ENCODE measurements at regions not wholly inside any gene's neighbourhood (a gene's known extent, or its start where the extent isn't known, plus 50 kb on each side); places are given as distances from the start of the nearest gene placed in this dataset.

DNA sequence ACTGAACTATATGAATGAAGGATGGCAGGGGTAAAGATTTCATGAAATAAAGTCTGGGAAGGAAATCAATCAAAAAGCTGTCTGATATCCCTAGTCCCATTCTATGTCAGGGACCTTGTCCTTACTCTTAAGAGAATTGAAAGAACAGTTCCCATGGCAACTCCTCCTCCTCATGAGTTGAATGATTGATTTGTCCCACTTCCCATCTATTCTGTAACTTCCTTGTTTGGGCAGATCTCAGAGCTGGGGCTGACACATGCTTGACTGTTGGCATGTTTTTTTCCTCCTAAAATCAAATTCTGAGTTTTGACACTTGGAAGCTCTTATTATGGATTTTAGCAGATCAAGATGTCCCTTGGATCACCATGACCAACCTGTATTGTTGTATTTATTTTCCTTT is 1138.6 kb upstream of the CDH8 start:
- TF ChIP-seq CREB1 (IDR thresholded peaks at IDR 0.05; ENCODE audit: low read depth) (no peak), TEAD4 (IDR thresholded peaks at IDR 0.05) (no peak), TCF12 (IDR thresholded peaks at IDR 0.05; ENCODE audit: low read depth) (no peak), RAD21 (IDR thresholded peaks at IDR 0.05; ENCODE audit: low read depth) (no peak), TAF1 (IDR thresholded peaks at IDR 0.05; ENCODE audit: low read depth) (no peak), YY1 (IDR thresholded peaks at IDR 0.05; ENCODE audit: low read depth) (no peak), FOXM1 (IDR thresholded peaks at IDR 0.05; ENCODE audit: borderline replicate concordance, low read depth) (no peak), NFIC (IDR thresholded peaks at IDR 0.05) (no peak), EP300 (IDR thresholded peaks at IDR 0.05; ENCODE audit: borderline replicate concordance) (no peak), CEBPB (IDR thresholded peaks at IDR 0.05) (no peak)
- TF ChIP-seq, protein P1, sequence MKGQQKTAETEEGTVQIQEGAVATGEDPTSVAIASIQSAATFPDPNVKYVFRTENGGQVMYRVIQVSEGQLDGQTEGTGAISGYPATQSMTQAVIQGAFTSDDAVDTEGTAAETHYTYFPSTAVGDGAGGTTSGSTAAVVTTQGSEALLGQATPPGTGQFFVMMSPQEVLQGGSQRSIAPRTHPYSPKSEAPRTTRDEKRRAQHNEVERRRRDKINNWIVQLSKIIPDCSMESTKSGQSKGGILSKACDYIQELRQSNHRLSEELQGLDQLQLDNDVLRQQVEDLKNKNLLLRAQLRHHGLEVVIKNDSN (IDR thresholded peaks at IDR 0.05) = no peak
- TF ChIP-seq, protein P2, sequence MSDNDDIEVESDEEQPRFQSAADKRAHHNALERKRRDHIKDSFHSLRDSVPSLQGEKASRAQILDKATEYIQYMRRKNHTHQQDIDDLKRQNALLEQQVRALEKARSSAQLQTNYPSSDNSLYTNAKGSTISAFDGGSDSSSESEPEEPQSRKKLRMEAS (IDR thresholded peaks at IDR 0.05) = no peak
- TF ChIP-seq, protein P3, sequence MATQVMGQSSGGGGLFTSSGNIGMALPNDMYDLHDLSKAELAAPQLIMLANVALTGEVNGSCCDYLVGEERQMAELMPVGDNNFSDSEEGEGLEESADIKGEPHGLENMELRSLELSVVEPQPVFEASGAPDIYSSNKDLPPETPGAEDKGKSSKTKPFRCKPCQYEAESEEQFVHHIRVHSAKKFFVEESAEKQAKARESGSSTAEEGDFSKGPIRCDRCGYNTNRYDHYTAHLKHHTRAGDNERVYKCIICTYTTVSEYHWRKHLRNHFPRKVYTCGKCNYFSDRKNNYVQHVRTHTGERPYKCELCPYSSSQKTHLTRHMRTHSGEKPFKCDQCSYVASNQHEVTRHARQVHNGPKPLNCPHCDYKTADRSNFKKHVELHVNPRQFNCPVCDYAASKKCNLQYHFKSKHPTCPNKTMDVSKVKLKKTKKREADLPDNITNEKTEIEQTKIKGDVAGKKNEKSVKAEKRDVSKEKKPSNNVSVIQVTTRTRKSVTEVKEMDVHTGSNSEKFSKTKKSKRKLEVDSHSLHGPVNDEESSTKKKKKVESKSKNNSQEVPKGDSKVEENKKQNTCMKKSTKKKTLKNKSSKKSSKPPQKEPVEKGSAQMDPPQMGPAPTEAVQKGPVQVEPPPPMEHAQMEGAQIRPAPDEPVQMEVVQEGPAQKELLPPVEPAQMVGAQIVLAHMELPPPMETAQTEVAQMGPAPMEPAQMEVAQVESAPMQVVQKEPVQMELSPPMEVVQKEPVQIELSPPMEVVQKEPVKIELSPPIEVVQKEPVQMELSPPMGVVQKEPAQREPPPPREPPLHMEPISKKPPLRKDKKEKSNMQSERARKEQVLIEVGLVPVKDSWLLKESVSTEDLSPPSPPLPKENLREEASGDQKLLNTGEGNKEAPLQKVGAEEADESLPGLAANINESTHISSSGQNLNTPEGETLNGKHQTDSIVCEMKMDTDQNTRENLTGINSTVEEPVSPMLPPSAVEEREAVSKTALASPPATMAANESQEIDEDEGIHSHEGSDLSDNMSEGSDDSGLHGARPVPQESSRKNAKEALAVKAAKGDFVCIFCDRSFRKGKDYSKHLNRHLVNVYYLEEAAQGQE (IDR thresholded peaks at IDR 0.05; ENCODE audit: low read depth) = no peak

DNA sequence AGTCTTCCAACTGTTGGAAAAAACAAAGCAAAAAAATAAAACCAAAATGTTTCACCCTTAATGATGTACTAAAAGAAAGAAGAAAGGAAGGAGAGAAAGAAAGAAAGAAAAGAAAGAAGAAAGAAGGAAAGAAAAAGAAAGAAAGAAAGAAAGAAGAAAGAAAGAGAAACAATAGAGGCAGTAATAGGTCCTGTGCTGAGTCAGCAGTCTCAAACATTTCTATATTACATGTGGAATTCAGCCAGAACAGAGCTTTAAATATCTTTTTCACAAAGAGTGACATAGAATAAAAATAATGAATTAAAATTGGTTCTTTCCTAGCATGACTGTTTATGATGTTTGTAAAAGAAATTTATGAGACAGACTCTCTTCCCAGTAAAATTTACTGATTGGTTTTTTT is 1135.3 kb upstream of the CDH8 start:
- TF ChIP-seq CEBPB (IDR thresholded peaks at IDR 0.05) = no peak
- TF ChIP-seq EP300 (IDR thresholded peaks at IDR 0.05; ENCODE audit: borderline replicate concordance) = no peak
- TF ChIP-seq RAD21 (IDR thresholded peaks at IDR 0.05; ENCODE audit: low read depth) = no peak
- TF ChIP-seq, protein P1 (IDR thresholded peaks at IDR 0.05) = no peak
- no peak for TF ChIP-seq NFIC (IDR thresholded peaks at IDR 0.05)
- TF ChIP-seq TCF12 (IDR thresholded peaks at IDR 0.05; ENCODE audit: low read depth) = no peak
- TF ChIP-seq CREB1 (IDR thresholded peaks at IDR 0.05; ENCODE audit: low read depth) = no peak
- TF ChIP-seq, protein P3 (IDR thresholded peaks at IDR 0.05; ENCODE audit: low read depth) = no peak
- no peak for TF ChIP-seq ZBTB7A (IDR thresholded peaks at IDR 0.05; ENCODE audit: low read depth)
- no peak for TF ChIP-seq EGR1 (IDR thresholded peaks at IDR 0.05)
- no peak for TF ChIP-seq TAF1 (IDR thresholded peaks at IDR 0.05; ENCODE audit: low read depth)
- TF ChIP-seq FOXM1 (IDR thresholded peaks at IDR 0.05; ENCODE audit: borderline replicate concordance, low read depth) = no peak
- no peak for TF ChIP-seq TEAD4 (IDR thresholded peaks at IDR 0.05)

DNA sequence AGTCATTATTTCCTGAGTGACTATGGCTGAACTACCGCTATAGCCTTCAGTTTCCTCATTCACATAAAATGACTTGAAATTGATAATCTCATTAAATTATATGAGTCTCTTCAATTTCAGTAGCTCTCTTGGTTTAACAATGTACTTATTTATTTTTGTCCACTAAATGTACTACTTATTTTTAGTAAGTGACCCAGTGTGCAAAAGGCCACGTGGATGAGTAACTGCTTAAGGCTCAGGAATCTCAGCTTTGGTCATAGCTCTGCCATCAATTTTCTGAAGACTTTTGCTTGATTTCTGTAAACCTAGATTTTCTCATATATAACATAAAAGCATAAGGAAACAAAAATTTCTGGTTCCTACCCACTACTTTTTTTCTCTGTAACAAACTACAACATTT is 1132.9 kb upstream of the CDH8 start:
- TF ChIP-seq YY1 (IDR thresholded peaks at IDR 0.05; ENCODE audit: low read depth) = no peak
- no peak for TF ChIP-seq CREB1 (IDR thresholded peaks at IDR 0.05; ENCODE audit: low read depth)
- TF ChIP-seq ZBTB7A (IDR thresholded peaks at IDR 0.05; ENCODE audit: low read depth) = no peak
- TF ChIP-seq FOXM1 (IDR thresholded peaks at IDR 0.05; ENCODE audit: borderline replicate concordance, low read depth) = no peak
- TF ChIP-seq EGR1 (IDR thresholded peaks at IDR 0.05) = no peak
- TF ChIP-seq TAF1 (IDR thresholded peaks at IDR 0.05; ENCODE audit: low read depth) = no peak
- TF ChIP-seq TEAD4 (IDR thresholded peaks at IDR 0.05) = no peak
- TF ChIP-seq, protein P1 (IDR thresholded peaks at IDR 0.05) = no peak
- no peak for TF ChIP-seq TCF12 (IDR thresholded peaks at IDR 0.05; ENCODE audit: low read depth)
- TF ChIP-seq, protein P3 (IDR thresholded peaks at IDR 0.05; ENCODE audit: low read depth) = no peak
- no peak for TF ChIP-seq NFIC (IDR thresholded peaks at IDR 0.05)
- TF ChIP-seq, protein P2 (IDR thresholded peaks at IDR 0.05) = no peak
- TF ChIP-seq CEBPB (IDR thresholded peaks at IDR 0.05) = no peak
- TF ChIP-seq EP300 (IDR thresholded peaks at IDR 0.05; ENCODE audit: borderline replicate concordance) = no peak

DNA sequence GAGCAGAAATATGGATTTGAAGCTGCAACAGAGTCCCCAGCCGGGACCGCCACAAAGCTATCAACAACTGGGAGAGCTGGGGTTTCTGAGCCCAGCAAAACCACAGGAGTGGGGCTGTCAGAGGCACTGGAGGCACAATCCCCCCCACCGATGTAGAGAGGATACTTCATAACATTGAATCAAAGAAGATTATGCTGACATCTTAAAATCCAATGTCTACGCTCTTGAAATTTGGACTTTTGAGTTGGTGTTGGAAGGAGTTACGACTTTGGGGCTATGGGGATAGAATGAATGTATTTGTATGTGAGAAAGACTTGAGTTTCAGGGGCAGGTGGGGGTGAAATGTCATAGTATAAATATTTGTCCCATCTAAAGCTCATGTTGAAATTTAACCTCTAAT is 1121.6 kb upstream of the CDH8 start:
- TF ChIP-seq FOXM1 (IDR thresholded peaks at IDR 0.05; ENCODE audit: borderline replicate concordance, low read depth) = no peak
- TF ChIP-seq CREB1 (IDR thresholded peaks at IDR 0.05; ENCODE audit: low read depth) = no peak
- TF ChIP-seq RAD21 (IDR thresholded peaks at IDR 0.05; ENCODE audit: low read depth) = no peak
- no peak for TF ChIP-seq NFIC (IDR thresholded peaks at IDR 0.05)
- TF ChIP-seq, protein P2 (IDR thresholded peaks at IDR 0.05) = no peak
- TF ChIP-seq TCF12 (IDR thresholded peaks at IDR 0.05; ENCODE audit: low read depth) = no peak
- no peak for TF ChIP-seq EGR1 (IDR thresholded peaks at IDR 0.05)
- no peak for TF ChIP-seq CEBPB (IDR thresholded peaks at IDR 0.05)
- TF ChIP-seq, protein P3 (IDR thresholded peaks at IDR 0.05; ENCODE audit: low read depth) = no peak
- no peak for TF ChIP-seq YY1 (IDR thresholded peaks at IDR 0.05; ENCODE audit: low read depth)
- TF ChIP-seq, protein P1 (IDR thresholded peaks at IDR 0.05) = no peak
- no peak for TF ChIP-seq ZBTB7A (IDR thresholded peaks at IDR 0.05; ENCODE audit: low read depth)
- TF ChIP-seq EP300 (IDR thresholded peaks at IDR 0.05; ENCODE audit: borderline replicate concordance) = no peak
- TF ChIP-seq TAF1 (IDR thresholded peaks at IDR 0.05; ENCODE audit: low read depth) = no peak
- TF ChIP-seq TEAD4 (IDR thresholded peaks at IDR 0.05) = no peak
